KOPT-K1 (cell line): ENCODE measurements at regions not wholly inside any gene's neighbourhood (a gene's known extent, or its start where the extent isn't known, plus 50 kb on each side); places are given as distances from the start of the nearest gene placed in this dataset.
"Not testable (repeated sequence)": the region's sequence is repeated elsewhere in the genome, so short reads cannot be mapped to it uniquely, and the experiment has no call there.

Experiments used
- H3K27ac ChIP-seq: fragments of 200-600 bp; sonication (generic); 2 replicates; pipeline ENCODE4 v1.5.1; 2016; ENCODE audit warnings: antibody characterized with exemption, mild to moderate bottlenecking, low read depth, low read length; ENCODE audit not compliant: poor library complexity, severe bottlenecking
- H3K36me3 ChIP-seq: fragments of 200-600 bp; sonication (generic); 2 replicates; pipeline ENCODE4 v1.5.1; 2017; ENCODE audit warnings: antibody characterized with exemption, mild to moderate bottlenecking, low read length, moderate library complexity; ENCODE audit not compliant: insufficient read depth
- H3K9me3 ChIP-seq: fragments of 200-600 bp; sonication (generic); 2 replicates; pipeline ENCODE4 v1.5.1; 2017; ENCODE audit warnings: antibody characterized with exemption, low read length, mild to moderate bottlenecking; ENCODE audit not compliant: insufficient read depth, poor library complexity, severe bottlenecking

- no peaks in the 10 kb centered on the region for H3K9me3 ChIP-seq
- no peaks in the 10 kb centered on the region for H3K36me3 ChIP-seq
- no peak overlapping the region for H3K27ac ChIP-seq
Observed at GRCh38 chrX:4588466-4588865, 875.0 kb upstream of the PRKX start.

GRCh38 chrX:4588056-4588455, 874.6 kb upstream of the PRKX start:
- Histone ChIP-seq H3K36me3 (no peaks in the 10 kb centered on the region), H3K27ac (no peak overlapping the region), H3K9me3 (no peaks in the 10 kb centered on the region)

GRCh38 chrX:4579999-4580398, 866.5 kb upstream of the PRKX start:
- H3K27ac ChIP-seq = no peak overlapping the region
- no peaks in the 10 kb centered on the region for H3K36me3 ChIP-seq
- H3K9me3 ChIP-seq = no peaks in the 10 kb centered on the region

GRCh38 chrX:4579480-4579879, 866.0 kb upstream of the PRKX start:
- Histone ChIP-seq H3K36me3 (no peaks in the 10 kb centered on the region), H3K9me3 (no peaks in the 10 kb centered on the region), H3K27ac (no peak overlapping the region)

- H3K36me3 ChIP-seq = no peaks in the 10 kb centered on the region
- no peak overlapping the region for H3K27ac ChIP-seq
- H3K9me3 ChIP-seq = no peaks in the 10 kb centered on the region
Observed at GRCh38 chrX:4572691-4573090, 859.2 kb upstream of the PRKX start.

GRCh38 chrX:4570151-4570550, 856.7 kb upstream of the PRKX start:
- Histone ChIP-seq H3K27ac (no peak overlapping the region), H3K36me3 (no peaks in the 10 kb centered on the region), H3K9me3 (no peaks in the 10 kb centered on the region)

- Histone ChIP-seq H3K9me3 (no peaks in the 10 kb centered on the region), H3K36me3 (no peaks in the 10 kb centered on the region), H3K27ac (no peak overlapping the region)
Observed at GRCh38 chrX:4560192-4560591, 846.7 kb upstream of the PRKX start.

GRCh38 chrX:4550018-4550417, 836.6 kb upstream of the PRKX start:
- H3K27ac ChIP-seq = no peak overlapping the region
- H3K9me3 ChIP-seq = no peaks in the 10 kb centered on the region
- H3K36me3 ChIP-seq = no peaks in the 10 kb centered on the region

GRCh38 chrX:4547213-4547836, 833.9 kb upstream of the PRKX start:
- no peaks in the 10 kb centered on the region for H3K36me3 ChIP-seq

GRCh38 chrX:4546178-4546577, 832.7 kb upstream of the PRKX start:
- not testable (repeated sequence) for H3K27ac ChIP-seq, H3K9me3 ChIP-seq, H3K36me3 ChIP-seq

More at GRCh38 chrX:4547213-4547836, 833.9 kb upstream of the PRKX start:
- Histone ChIP-seq H3K9me3 (no peaks in the 10 kb centered on the region), H3K27ac (no peak overlapping the region)

GRCh38 chrX:4528247-4528646, 814.8 kb upstream of the PRKX start:
- no peaks in the 10 kb centered on the region for H3K36me3 ChIP-seq
- H3K27ac ChIP-seq = no peak overlapping the region
- H3K9me3 ChIP-seq = no peaks in the 10 kb centered on the region

GRCh38 chrX:4485912-4486311, 772.5 kb upstream of the PRKX start:
- Histone ChIP-seq H3K27ac (no peak overlapping the region), H3K9me3 (no peaks in the 10 kb centered on the region), H3K36me3 (no peaks in the 10 kb centered on the region)

GRCh38 chrX:4484266-4484665, 770.8 kb upstream of the PRKX start:
- Histone ChIP-seq H3K9me3 (no peaks in the 10 kb centered on the region), H3K27ac (no peak overlapping the region), H3K36me3 (no peaks in the 10 kb centered on the region)

- Histone ChIP-seq H3K36me3 (no peaks in the 10 kb centered on the region), H3K9me3 (no peaks in the 10 kb centered on the region), H3K27ac (no peak overlapping the region)
Observed at GRCh38 chrX:4451591-4451990, 738.1 kb upstream of the PRKX start.

- no peaks in the 10 kb centered on the region for H3K9me3 ChIP-seq
- H3K36me3 ChIP-seq = no peaks in the 10 kb centered on the region
Observed at GRCh38 chrX:4450177-4450576, 736.7 kb upstream of the PRKX start.

GRCh38 chrX:4435905-4436304, 722.5 kb upstream of the PRKX start:
- Histone ChIP-seq H3K9me3 (no peaks in the 10 kb centered on the region), H3K36me3 (no peaks in the 10 kb centered on the region), H3K27ac (no peak overlapping the region)

More at GRCh38 chrX:4450177-4450576, 736.7 kb upstream of the PRKX start:
- H3K27ac ChIP-seq = no peak overlapping the region
